Panc1 (cell line): ENCODE measurements at regions not wholly inside any gene's neighbourhood (a gene's known extent, or its start where the extent isn't known, plus 50 kb on each side); places are given as distances from the start of the nearest gene placed in this dataset.
"Not testable (repeated sequence)": the region's sequence is repeated elsewhere in the genome, so short reads cannot be mapped to it uniquely, and the experiment has no call there.

Source experiments
- ATAC-seq: fragments of 200-7000 bp; cut with Tn5 transposase; 2 replicates; pipeline ENCODE4 v1.9.1; 2020; ENCODE audit warnings: mild to moderate bottlenecking, moderate library complexity
- BruUV-seq: library from RNA; stranded (reverse); fragments of 400-500 nt; replicated peaks from 2 replicates; lab custom pipeline; 2021; lab: Mats Ljungman, UMichigan
- CTCF ChIA-PET: fragments of 300-600 bp; sonication (Branson Sonifier 250); formaldehyde crosslinking; loops from one replicate; lab custom pipeline; 2022; ENCODE audit warnings: antibody characterized with exemption; lab: Charles Lee
- POLR2A ChIA-PET: fragments of 300-600 bp; sonication (Branson Sonifier 250); formaldehyde crosslinking; loops from one replicate; lab custom pipeline; 2022; ENCODE audit warnings: antibody characterized with exemption; lab: Charles Lee
- DNase-seq: peaks from one replicate; pipeline ENCODE4 v3.0.0-alpha.2; 2010; ENCODE audit warnings: low read depth, low spot score
- H3K27ac ChIP-seq: 2 replicates; pipeline ENCODE4 v1.5.1; 2011; ENCODE audit warnings: mild to moderate bottlenecking, low read length, inconsistent platforms
- H3K27me3 ChIP-seq: fragments of 200-500 bp; sonication (Bioruptor generic); 2 replicates; pipeline ENCODE4 v1.6.0; 2014; ENCODE audit warnings: low read length, inconsistent platforms; ENCODE audit not compliant: control insufficient read depth, insufficient read depth
- H3K36me3 ChIP-seq: fragments of 200-500 bp; sonication (Bioruptor generic); 2 replicates; pipeline ENCODE4 v1.5.1; 2014; ENCODE audit warnings: inconsistent platforms, mild to moderate bottlenecking, low read length, moderate library complexity; ENCODE audit not compliant: control insufficient read depth, insufficient read depth
- H3K4me1 ChIP-seq: 2 replicates; pipeline ENCODE4 v1.5.1; 2011; ENCODE audit warnings: inconsistent platforms, mild to moderate bottlenecking, low read length, moderate library complexity; ENCODE audit not compliant: control insufficient read depth, insufficient read depth
- H3K4me3 ChIP-seq, 2 experiments: 2 replicates each; pipeline ENCODE4 v1.5.1; 2011 to 2012; ENCODE audit warnings: low read depth in 2 of 2, low read length in 2 of 2, mild to moderate bottlenecking in 2 of 2, inconsistent platforms in 1 of 2, moderate library complexity in 1 of 2
- H3K9me3 ChIP-seq: fragments of 200-500 bp; sonication (Bioruptor generic); 2 replicates; pipeline ENCODE4 v1.5.1; 2014; ENCODE audit warnings: low read depth, mild to moderate bottlenecking, inconsistent platforms, low read length, moderate library complexity; ENCODE audit not compliant: control insufficient read depth, insufficient read depth
- CTCF ChIP-seq: fragments of 450-650 bp; IDR thresholded peaks from 2 replicates; pipeline ENCODE4 v1.5.1; 2017; ENCODE audit warnings: mild to moderate bottlenecking
- POLR2AphosphoS5 ChIP-seq: IDR thresholded peaks from 2 replicates; pipeline ENCODE4 v1.6.1; 2012; ENCODE audit warnings: mild to moderate bottlenecking, low read depth, low read length, moderate library complexity
- in situ Hi-C: cut with HindIII; loops from 2 replicates; pipeline ENCODE4 v1.10.0; 2016; ENCODE audit warnings: low sequenced_read_pairs, low pct_unique_long_range_greater_than_20kb
- intact Hi-C: fragments of 100-400 bp; cut with micrococcal nuclease; formaldehyde crosslinking; loops from one replicate; pipeline ENCODE4 v1.10.0; 2022; ENCODE audit not compliant: unreplicated experiment

GRCh38 chr1:761791-762190 is 75.3 kb upstream of the OR4F16 start:
- ATAC-seq, POLR2A ChIA-PET, H3K27me3 ChIP-seq, BruUV-seq, H3K4me3 ChIP-seq, DNase-seq, H3K9me3 ChIP-seq, CTCF ChIA-PET, intact Hi-C loops, H3K36me3 ChIP-seq, in situ Hi-C loops, H3K4me1 ChIP-seq, H3K27ac ChIP-seq: not testable (repeated sequence)

- BruUV-seq, POLR2A ChIA-PET, H3K4me1 ChIP-seq, H3K4me3 ChIP-seq, H3K9me3 ChIP-seq, ATAC-seq, intact Hi-C loops, CTCF ChIA-PET, H3K27ac ChIP-seq, H3K36me3 ChIP-seq, H3K27me3 ChIP-seq, in situ Hi-C loops, DNase-seq: not testable (repeated sequence)
These were observed 85.0 kb upstream of the OR4F16 start for GRCh38 chr1:771449-771848.

- DNase-seq, BruUV-seq, ATAC-seq, in situ Hi-C loops, POLR2A ChIA-PET, CTCF ChIA-PET, H3K27me3 ChIP-seq, H3K9me3 ChIP-seq, H3K4me1 ChIP-seq, H3K36me3 ChIP-seq, intact Hi-C loops: not testable (repeated sequence)
- Histone ChIP-seq H3K4me3 (peak overlapping the region; percentile 63 to 81), H3K27ac (peak overlapping the region; percentile 75)
These were observed 91.2 kb upstream of the OR4F16 start for GRCh38 chr1:777480-778180.

- H3K27ac ChIP-seq, result peak overlapping the region; percentile 75
- peak overlapping the region; percentile 63 to 81 for H3K4me3 ChIP-seq
- in situ Hi-C loops, H3K27me3 ChIP-seq, H3K4me1 ChIP-seq, H3K36me3 ChIP-seq, H3K9me3 ChIP-seq, POLR2A ChIA-PET, BruUV-seq, CTCF ChIA-PET, intact Hi-C loops: not testable (repeated sequence)
- ATAC-seq (peak; percentile 100), DNase-seq (peak; percentile 92)
- TF ChIP-seq POLR2AphosphoS5, result peak; percentile 87
- peak; percentile 71 for TF ChIP-seq CTCF
These were observed 92.2 kb upstream of the OR4F16 start for GRCh38 chr1:778451-779278.

- peak overlapping the region; percentile 54 for H3K27ac ChIP-seq
- BruUV-seq, in situ Hi-C loops, POLR2A ChIA-PET, intact Hi-C loops, H3K9me3 ChIP-seq, H3K36me3 ChIP-seq, H3K27me3 ChIP-seq, H3K4me1 ChIP-seq, CTCF ChIA-PET: not testable (repeated sequence)
- ATAC-seq (0 out of 2 replicates have a peak, but pooled peaks have one; percentile 37), DNase-seq (peak; percentile 18)
- peak overlapping the region; percentile 58 to 63 for H3K4me3 ChIP-seq
These were observed 93.2 kb upstream of the OR4F16 start for GRCh38 chr1:779621-780020.
